B cell (primary cell): ENCODE measurements at regions not wholly inside any gene's neighbourhood (a gene's known extent, or its start where the extent isn't known, plus 50 kb on each side); places are given as distances from the start of the nearest gene placed in this dataset.

Experiments
- CTCF ChIP-seq: fragments of 200-600 bp; IDR thresholded peaks from one replicate; pipeline ENCODE4 v1.8.0; 2022; ENCODE audit warnings: antibody characterized with exemption, mild to moderate bottlenecking
- EZH2 ChIP-seq: IDR thresholded peaks from 2 replicates; pipeline ENCODE4 v1.6.1; 2012; ENCODE audit warnings: borderline replicate concordance, low read depth, mild to moderate bottlenecking, moderate library complexity, low read length; ENCODE audit not compliant: insufficient read depth, poor library complexity, severe bottlenecking

GRCh38 chr17:69606142-69606800, 191.8 kb downstream of the MAP2K6 start:
- TF ChIP-seq CTCF (no peak), EZH2 (no peak)
